Nephron (organoid): ENCODE measurements at regions not wholly inside any gene's neighbourhood (a gene's known extent, or its start where the extent isn't known, plus 50 kb on each side); places are given as distances from the start of the nearest gene placed in this dataset.

Experiments used
- H3K27ac Mint-ChIP-seq, 3 experiments: 2 replicates each; pipeline ENCODE4 v1.8.0; 2020; ENCODE audit warnings: mixed read lengths in 3 of 3, mild to moderate bottlenecking in 2 of 3, moderate library complexity in 1 of 3
- H3K27me3 Mint-ChIP-seq: 2 replicates; pipeline ENCODE4 v1.8.0; 2021; ENCODE audit warnings: low read depth, mild to moderate bottlenecking, moderate library complexity, mixed read lengths
- H3K36me3 Mint-ChIP-seq: 2 replicates; pipeline ENCODE4 v1.8.0; 2020; ENCODE audit warnings: low read depth, mixed read lengths
- H3K4me1 Mint-ChIP-seq: 2 replicates; pipeline ENCODE4 v1.8.0; 2020; ENCODE audit warnings: mixed read lengths
- H3K4me3 Mint-ChIP-seq, 3 experiments: 2 replicates each; pipeline ENCODE4 v1.8.0; 2020; ENCODE audit warnings: mild to moderate bottlenecking in 3 of 3, mixed read lengths in 3 of 3, moderate library complexity in 2 of 3
- H3K9me3 Mint-ChIP-seq: 2 replicates; pipeline ENCODE4 v1.8.0; 2020; ENCODE audit warnings: mixed read lengths
- CTCF ChIP-seq, 3 experiments: fragments of 200-600 bp; sonication (generic); IDR thresholded peaks; one replicate each; pipeline ENCODE4 v1.5.0; 2021; ENCODE audit warnings: antibody characterized with exemption in 3 of 3; ENCODE audit not compliant: unreplicated experiment in 3 of 3

DNA sequence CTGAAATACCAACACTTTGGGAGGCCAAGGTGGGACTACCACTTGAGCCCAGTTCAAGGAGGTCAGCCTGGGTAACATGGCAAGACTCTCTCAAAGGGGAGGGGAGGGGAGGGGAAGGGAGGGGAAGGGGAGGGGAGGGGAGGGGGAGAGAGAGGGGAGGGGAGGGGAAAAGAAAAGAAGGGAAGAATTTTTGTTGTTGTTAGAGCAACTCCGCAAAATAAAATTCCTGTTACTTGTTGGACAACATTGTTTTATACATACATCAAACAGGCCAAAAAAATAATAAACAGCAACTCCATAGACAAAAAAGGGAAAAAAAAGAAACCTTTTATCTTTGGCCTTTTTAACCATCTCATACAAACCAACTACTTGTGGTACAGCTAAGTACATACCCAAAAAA, 57.3 kb upstream of the TRIM24 start:
- TF ChIP-seq CTCF (IDR thresholded peaks at IDR 0.05; ENCODE audit: unreplicated experiment in 3 of 3) = no peak
- Mint-ChIP-seq H3K4me3 (no peak overlapping the region), H3K36me3 (no peaks in the 10 kb centered on the region), H3K27ac (no peak overlapping the region), H3K27me3 (no peaks in the 10 kb centered on the region), H3K4me1 (no peaks in the 10 kb centered on the region), H3K9me3 (peaks cover 3% of the 10 kb centered on the region)

DNA sequence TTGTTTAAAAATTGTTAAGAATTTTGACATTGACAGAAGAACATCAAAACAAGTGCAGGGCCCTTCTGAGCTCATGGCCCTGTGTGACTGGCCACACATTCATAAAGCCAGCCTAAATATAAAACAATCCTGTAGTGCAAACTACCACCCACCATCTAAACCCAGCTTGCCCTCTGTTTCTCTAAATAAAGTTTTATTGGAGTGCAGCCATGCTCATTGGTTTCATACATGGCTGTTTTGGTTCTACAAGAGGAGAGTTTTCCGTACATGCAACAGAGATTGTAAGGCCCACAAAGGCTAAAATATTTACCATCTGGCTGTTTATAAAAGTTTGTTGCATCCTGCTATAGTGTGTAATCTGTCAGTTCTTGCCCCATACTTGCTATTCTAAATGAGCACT, 54.6 kb upstream of the TRIM24 start:
- Mint-ChIP-seq H3K27me3 (no peaks in the 10 kb centered on the region), H3K27ac (no peak overlapping the region), H3K36me3 (no peaks in the 10 kb centered on the region), H3K9me3 (peaks cover 3% of the 10 kb centered on the region), H3K4me1 (no peaks in the 10 kb centered on the region), H3K4me3 (no peak overlapping the region)
- no peak for TF ChIP-seq CTCF (IDR thresholded peaks at IDR 0.05; ENCODE audit: unreplicated experiment in 3 of 3)

DNA sequence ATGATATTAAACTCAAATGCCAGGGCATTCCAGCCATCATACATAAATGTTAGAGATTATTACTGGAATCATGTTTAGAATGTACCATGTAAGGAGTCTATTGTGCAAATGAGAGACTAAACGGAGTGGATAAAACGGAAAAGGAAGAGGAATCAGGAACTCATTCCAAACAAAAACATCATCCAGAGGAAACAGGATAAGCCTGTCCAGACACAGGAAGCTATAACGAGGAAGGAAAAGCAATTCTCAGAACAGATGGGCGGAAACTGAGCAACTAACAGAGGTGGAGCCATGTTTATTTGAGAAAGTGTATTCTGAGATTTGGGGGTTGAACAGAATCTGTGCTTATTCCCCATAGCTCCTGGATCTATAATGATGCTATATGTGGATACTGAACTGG, 52.3 kb upstream of the TRIM24 start:
- Mint-ChIP-seq H3K4me3 (no peak overlapping the region), H3K27me3 (no peaks in the 10 kb centered on the region), H3K27ac (peak overlapping the region; percentile 1 to 37 (median 10)), H3K36me3 (no peaks in the 10 kb centered on the region), H3K9me3 (peaks cover 3% of the 10 kb centered on the region), H3K4me1 (no peaks in the 10 kb centered on the region)
- TF ChIP-seq CTCF (IDR thresholded peaks at IDR 0.05; ENCODE audit: unreplicated experiment in 3 of 3) = no peak
